Endodermal cell (in vitro differentiated cells): ENCODE measurements at regions not wholly inside any gene's neighbourhood (a gene's known extent, or its start where the extent isn't known, plus 50 kb on each side); places are given as distances from the start of the nearest gene placed in this dataset.
"Not testable (repeated sequence)": the region's sequence is repeated elsewhere in the genome, so short reads cannot be mapped to it uniquely, and the experiment has no call there.

Experiments
- DNase-seq: peaks from one replicate; pipeline ENCODE4 v3.0.0-alpha.2; 2017
- H3K27ac ChIP-seq: 2 replicates; pipeline ENCODE4 v1.5.1; 2013; ENCODE audit warnings: mild to moderate bottlenecking, low read depth, low read length, moderate library complexity
- H3K27me3 ChIP-seq: 2 replicates; pipeline ENCODE4 v1.6.1; 2013; ENCODE audit warnings: mild to moderate bottlenecking, low read length, moderate library complexity; ENCODE audit not compliant: insufficient read depth, control insufficient read depth, poor library complexity, severe bottlenecking
- H3K36me3 ChIP-seq: 2 replicates; pipeline ENCODE4 v1.7.0; 2013; ENCODE audit warnings: mild to moderate bottlenecking, low read length, moderate library complexity; ENCODE audit not compliant: control insufficient read depth, insufficient read depth
- H3K4me1 ChIP-seq: one replicate; pipeline ENCODE4 v1.7.0; 2013; ENCODE audit warnings: low read length; ENCODE audit not compliant: control insufficient read depth, insufficient read depth
- H3K4me3 ChIP-seq: 2 replicates; pipeline ENCODE4 v1.5.1; 2013; ENCODE audit warnings: mild to moderate bottlenecking, low read length, moderate library complexity
- H3K9ac ChIP-seq: 2 replicates; pipeline ENCODE4 v1.6.1; 2013; ENCODE audit warnings: mild to moderate bottlenecking, low read length, moderate library complexity; ENCODE audit not compliant: poor library complexity, severe bottlenecking; ENCODE audit errors: extremely low read depth
- H3K9me3 ChIP-seq: 2 replicates; pipeline ENCODE4 v1.6.1; 2013; ENCODE audit warnings: mild to moderate bottlenecking, low read length, moderate library complexity; ENCODE audit not compliant: control insufficient read depth
- H3K27ac Mint-ChIP-seq: 2 replicates; pipeline ENCODE4 v1.8.0; 2020; ENCODE audit warnings: mixed read lengths
- H3K27me3 Mint-ChIP-seq: 2 replicates; pipeline ENCODE4 v1.8.0; 2021; ENCODE audit warnings: mild to moderate bottlenecking, mixed read lengths; ENCODE audit not compliant: insufficient read depth
- H3K36me3 Mint-ChIP-seq: 2 replicates; pipeline ENCODE4 v1.8.0; 2020; ENCODE audit warnings: low read depth, mixed read lengths
- H3K4me1 Mint-ChIP-seq: 2 replicates; pipeline ENCODE4 v1.8.0; 2020; ENCODE audit warnings: mixed read lengths
- H3K4me3 Mint-ChIP-seq: 2 replicates; pipeline ENCODE4 v1.8.0; 2020; ENCODE audit warnings: mild to moderate bottlenecking, moderate library complexity, mixed read lengths
- H3K9me3 Mint-ChIP-seq: 2 replicates; pipeline ENCODE4 v1.8.0; 2020; ENCODE audit warnings: mild to moderate bottlenecking, mixed read lengths
- WGBS, 2 experiments: methylation state at CpG; one replicate each; pipeline versions ENCODE4 v1.1.5 to v1.1.7; 2013; ENCODE audit warnings: missing lambda C conversion rate in 2 of 2, mixed read lengths in 1 of 2; ENCODE audit not compliant: insufficient coverage in 1 of 2, insufficient read length in 1 of 2; 5-methylcytosine and 5-hydroxymethylcytosine counted together

DNA sequence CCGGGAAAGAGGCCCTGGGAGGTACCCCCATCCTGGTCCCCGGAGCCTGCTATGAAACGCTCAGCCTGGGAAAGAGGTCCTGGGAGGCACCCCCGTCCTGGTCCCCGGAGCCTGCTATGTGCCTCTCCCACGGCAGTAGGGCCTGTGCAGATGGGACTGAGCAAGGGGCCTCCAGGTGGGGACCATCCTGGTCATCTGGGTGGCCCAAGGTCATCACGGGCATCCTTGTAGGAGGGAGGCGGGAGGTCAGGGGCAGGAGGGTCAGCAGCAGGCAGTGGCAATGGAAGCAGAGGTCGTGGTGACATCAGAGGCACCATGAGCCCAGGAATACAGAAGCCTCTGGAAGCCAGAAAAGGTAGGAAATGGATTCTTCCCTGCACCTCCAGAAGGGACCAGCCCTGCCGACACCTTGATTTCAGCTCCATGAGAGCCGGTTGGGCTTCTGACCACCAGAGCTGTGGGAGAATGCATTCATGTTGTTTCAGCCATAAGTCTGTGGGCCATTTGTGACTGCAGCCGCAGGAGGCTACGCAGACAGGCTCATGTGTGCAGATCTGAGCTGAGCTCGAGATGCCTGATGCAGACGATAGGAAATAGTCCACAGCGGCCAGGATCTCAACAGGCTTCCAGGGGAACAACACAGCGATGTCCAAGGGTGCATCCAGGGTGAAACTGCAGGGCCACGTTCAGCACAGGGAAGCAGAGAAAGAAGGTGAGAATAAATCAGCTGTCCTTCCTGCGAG is 190.7 kb downstream of the LAT start:
- H3K9me3 Mint-ChIP-seq: peaks cover 14% of the 10 kb centered on the region
- H3K4me3 Mint-ChIP-seq, H3K4me3 ChIP-seq, DNase-seq, H3K27me3 Mint-ChIP-seq, H3K9ac ChIP-seq, H3K27me3 ChIP-seq, H3K4me1 ChIP-seq, H3K36me3 Mint-ChIP-seq, H3K9me3 ChIP-seq, H3K27ac ChIP-seq, H3K27ac Mint-ChIP-seq, H3K36me3 ChIP-seq, H3K4me1 Mint-ChIP-seq: not testable (repeated sequence)
- WGBS, 2 experiments: 91 to 94% methylated on average over 2 to 19 of the region's 19 CpGs

DNA sequence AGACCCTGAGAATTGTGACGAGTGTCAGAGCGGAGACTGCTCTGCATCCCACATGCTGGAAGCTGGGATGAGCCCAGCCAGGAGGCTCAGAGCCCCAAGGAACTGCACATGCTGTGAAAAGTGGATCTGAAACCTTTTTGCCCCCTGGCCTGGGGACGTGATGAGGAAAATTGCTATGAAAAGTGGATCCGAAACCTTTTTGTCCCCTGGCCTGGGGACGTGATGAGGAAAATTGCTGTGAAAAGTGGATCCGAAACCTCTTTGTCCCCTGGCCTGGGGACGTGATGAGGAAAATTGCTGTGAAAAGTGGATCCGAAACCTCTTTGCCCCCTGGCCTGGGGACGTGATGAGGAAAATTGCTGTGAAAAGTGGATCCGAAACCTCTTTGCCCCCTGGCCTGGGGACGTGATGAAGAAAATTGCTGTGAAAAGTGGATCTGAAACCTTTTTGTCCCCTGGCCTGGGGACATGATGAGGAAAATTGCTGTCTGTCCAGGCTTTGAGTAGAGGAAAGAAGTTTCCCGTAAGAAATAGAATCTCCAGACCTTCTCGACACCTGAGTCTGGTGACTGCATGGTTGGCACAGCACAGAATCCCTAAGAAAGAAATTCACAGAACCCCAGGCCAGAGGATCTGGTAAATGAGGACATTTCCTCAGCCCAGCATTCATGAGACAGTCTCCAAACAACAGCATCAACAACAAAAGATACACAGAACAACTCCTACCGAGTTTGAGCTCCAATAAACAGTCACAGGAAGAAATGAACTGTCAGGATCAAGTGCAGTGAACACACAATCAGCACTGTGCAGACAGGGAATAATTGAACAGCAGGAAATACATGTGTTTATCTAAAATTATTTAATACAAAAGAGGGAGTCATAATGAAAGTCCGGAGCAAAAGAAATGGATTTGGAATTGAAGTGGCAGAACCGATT is 188.8 kb downstream of the LAT start:
- H3K36me3 Mint-ChIP-seq, H3K27ac ChIP-seq, DNase-seq, H3K9me3 ChIP-seq, H3K9ac ChIP-seq, H3K4me1 ChIP-seq, H3K27me3 ChIP-seq, H3K27ac Mint-ChIP-seq, H3K4me3 Mint-ChIP-seq, H3K4me3 ChIP-seq, H3K36me3 ChIP-seq, H3K4me1 Mint-ChIP-seq, H3K27me3 Mint-ChIP-seq: not testable (repeated sequence)
- WGBS, 2 experiments: 93 to 95% methylated on average over 6 to 15 of the region's 16 CpGs
- H3K9me3 Mint-ChIP-seq: peaks cover 14% of the 10 kb centered on the region

DNA sequence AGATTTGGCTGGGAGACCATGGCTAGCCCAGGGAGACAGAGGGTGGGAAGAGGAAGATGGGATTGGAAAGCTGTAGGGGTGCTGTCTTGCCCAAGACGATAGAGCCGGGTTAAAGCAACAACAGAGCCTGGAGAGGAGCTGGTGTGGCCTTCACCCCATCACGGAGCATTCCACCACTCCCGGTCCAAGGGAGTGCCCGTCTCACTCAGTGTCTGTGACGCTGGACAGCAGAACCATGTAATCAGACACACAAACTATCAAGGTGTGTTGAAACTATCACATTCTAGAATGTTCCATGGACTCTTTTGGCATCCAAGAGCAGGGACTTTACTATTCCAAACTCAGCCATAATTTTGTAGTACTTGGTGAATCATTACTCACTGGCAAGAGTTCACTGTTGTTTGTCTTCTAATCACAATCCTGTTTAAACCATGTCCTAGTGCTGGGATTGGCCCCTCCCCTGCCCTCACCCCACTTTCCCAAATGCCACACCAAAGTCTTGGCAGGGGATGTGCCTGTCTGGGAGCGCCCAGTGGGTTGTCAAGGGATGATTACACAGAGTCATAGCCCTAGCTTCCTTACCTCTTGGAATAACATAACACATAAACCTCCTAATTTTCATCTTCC is 187.4 kb downstream of the LAT start:
- DNase-seq, H3K36me3 Mint-ChIP-seq, H3K36me3 ChIP-seq, H3K27me3 Mint-ChIP-seq, H3K4me3 ChIP-seq, H3K27ac ChIP-seq, H3K27ac Mint-ChIP-seq, H3K9ac ChIP-seq, H3K27me3 ChIP-seq, H3K4me1 ChIP-seq, H3K4me3 Mint-ChIP-seq, H3K4me1 Mint-ChIP-seq, H3K9me3 ChIP-seq: not testable (repeated sequence)
- peaks cover 14% of the 10 kb centered on the region for H3K9me3 Mint-ChIP-seq
- WGBS, 2 experiments: 91 to 100% methylated on average over 4 to 7 of the region's 7 CpGs

DNA sequence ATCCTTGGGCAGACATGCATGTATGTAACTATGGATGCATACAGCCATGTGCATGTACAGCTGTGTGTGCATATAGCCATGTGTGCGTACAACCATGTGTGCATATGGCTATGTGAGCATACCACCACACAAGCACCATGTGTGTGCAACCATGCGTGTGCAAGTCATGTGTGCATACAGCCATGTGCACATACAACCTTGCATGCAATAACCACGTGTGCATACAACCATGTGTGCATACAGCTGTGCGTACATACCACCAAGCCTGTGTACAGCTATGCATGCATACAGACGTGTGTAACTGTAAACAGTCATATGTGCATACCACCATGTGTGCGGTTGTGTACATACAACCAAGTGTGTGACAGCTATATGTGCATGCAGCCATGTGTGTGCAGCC is 186.4 kb downstream of the LAT start:
- H3K36me3 ChIP-seq, H3K27ac ChIP-seq, H3K9ac ChIP-seq, H3K4me1 ChIP-seq, H3K4me1 Mint-ChIP-seq, H3K27me3 ChIP-seq, H3K27ac Mint-ChIP-seq, H3K4me3 ChIP-seq, H3K36me3 Mint-ChIP-seq, H3K4me3 Mint-ChIP-seq, H3K27me3 Mint-ChIP-seq, DNase-seq, H3K9me3 ChIP-seq: not testable (repeated sequence)
- peaks cover 14% of the 10 kb centered on the region for H3K9me3 Mint-ChIP-seq
- 91 to 96% methylated on average over 6 of the region's 6 CpGs for WGBS, 2 experiments

DNA sequence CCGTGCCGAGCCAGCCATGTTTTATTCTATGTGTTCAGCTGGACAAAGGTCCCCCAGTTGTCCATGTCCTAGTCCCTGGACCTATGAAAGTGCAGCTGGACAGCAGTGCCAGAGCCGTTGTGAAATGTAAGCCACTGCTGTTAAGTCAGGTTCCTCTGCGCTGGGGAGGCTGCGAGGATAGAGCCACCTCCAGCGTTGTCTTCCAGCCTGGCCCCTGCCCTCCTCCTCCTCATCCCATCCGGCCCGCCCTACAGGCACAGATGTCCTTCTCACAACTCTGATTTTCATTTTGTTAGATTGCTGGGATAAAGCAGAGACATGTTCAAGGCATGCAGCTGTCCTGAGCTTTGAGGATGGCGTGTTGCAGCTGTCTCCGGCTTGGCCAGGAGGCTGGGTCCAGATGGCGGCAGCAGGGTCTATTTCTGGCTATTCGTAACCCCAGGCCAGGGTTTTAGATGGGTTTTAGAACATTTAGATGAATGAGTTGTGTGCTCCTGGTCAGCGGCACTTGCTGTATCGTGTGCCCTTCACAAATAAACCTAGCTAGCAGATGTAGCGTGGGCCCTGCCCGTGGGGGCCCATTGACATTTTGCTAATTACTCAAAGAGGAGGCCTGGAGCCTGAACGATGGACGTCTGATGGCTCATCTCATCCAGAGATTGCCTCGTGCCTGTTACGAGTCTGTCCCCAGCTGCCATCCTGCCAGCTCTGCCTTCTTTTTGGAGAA is 185.7 kb downstream of the LAT start:
- 94 to 97% methylated on average over 11 to 20 of the region's 20 CpGs for WGBS, 2 experiments
- H3K9me3 Mint-ChIP-seq: peaks cover 14% of the 10 kb centered on the region
- not testable (repeated sequence) for DNase-seq, H3K4me3 ChIP-seq, H3K36me3 Mint-ChIP-seq, H3K27me3 ChIP-seq, H3K4me3 Mint-ChIP-seq, H3K27me3 Mint-ChIP-seq, H3K27ac Mint-ChIP-seq, H3K9ac ChIP-seq, H3K9me3 ChIP-seq, H3K36me3 ChIP-seq, H3K4me1 ChIP-seq, H3K4me1 Mint-ChIP-seq
- peak overlapping the region; percentile 70 for H3K27ac ChIP-seq

DNA sequence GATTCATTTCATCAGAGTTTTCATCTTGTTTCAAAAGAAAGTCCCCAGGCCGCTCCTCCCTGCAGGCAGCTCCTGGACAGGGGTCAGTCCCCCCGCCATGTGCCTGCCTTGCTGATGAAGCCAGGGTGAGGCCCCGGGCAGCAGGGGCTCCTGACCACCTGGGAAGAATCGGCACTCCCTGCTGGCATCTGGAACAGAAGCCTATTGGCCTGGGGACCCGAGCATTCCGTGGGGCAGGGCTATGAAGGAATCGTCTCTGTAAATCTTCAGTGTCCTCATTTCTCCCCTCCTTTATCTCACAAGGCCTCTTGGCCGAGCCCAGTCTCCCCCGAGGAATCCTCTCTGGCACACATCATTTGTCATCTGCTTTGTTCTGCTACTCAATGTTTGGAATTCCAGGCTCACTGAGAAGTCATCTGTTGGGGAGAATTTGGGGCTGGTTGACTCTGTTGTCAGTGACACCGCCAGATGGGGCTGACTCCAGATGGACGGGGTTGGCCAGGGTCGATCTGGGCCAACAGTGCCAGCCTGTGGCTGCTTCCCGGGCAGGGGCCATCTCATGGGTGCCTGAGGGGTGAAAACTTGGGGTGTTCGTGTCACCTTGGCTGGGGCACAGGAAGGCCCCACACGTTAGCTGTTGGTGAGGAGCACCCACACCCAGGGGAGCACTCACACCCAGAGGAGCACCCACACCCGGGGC is 184.6 kb downstream of the LAT start:
- WGBS, 2 experiments: 83 to 91% methylated on average over 1 to 13 of the region's 16 CpGs

More for the DNA sequence above, 184.6 kb downstream of the LAT start:
- H3K4me3 Mint-ChIP-seq, H3K27ac ChIP-seq, H3K27ac Mint-ChIP-seq, H3K36me3 ChIP-seq, H3K36me3 Mint-ChIP-seq, DNase-seq, H3K9me3 ChIP-seq, H3K4me3 ChIP-seq, H3K4me1 Mint-ChIP-seq, H3K4me1 ChIP-seq, H3K9ac ChIP-seq, H3K27me3 ChIP-seq, H3K27me3 Mint-ChIP-seq: not testable (repeated sequence)
- H3K9me3 Mint-ChIP-seq: peaks cover 14% of the 10 kb centered on the region
